ENCODE measurements at regions not wholly inside any gene's neighbourhood (a gene's known extent, or its start where the extent isn't known, plus 50 kb on each side); places are given as distances from the start of the nearest gene placed in this dataset.

GRCh38 chr14:41385797-41386196, 220.9 kb upstream of the LRFN5 start:
- TF ChIP-seq CTCF (conservative IDR thresholded peaks at IDR 0.05) (no peak), ZFX (IDR thresholded peaks at IDR 0.05) (no peak)
- no peak overlapping the region for H3K27ac ChIP-seq

- H3K27ac ChIP-seq, result no peak overlapping the region
- no peak for TF ChIP-seq ZFX (IDR thresholded peaks at IDR 0.05)
- TF ChIP-seq CTCF (conservative IDR thresholded peaks at IDR 0.05), result no peak
Observed at GRCh38 chr14:41380017-41380416, 226.7 kb upstream of the LRFN5 start.

- H3K27ac ChIP-seq, result no peak overlapping the region
- no peak for TF ChIP-seq CTCF (conservative IDR thresholded peaks at IDR 0.05)
- TF ChIP-seq ZFX (IDR thresholded peaks at IDR 0.05), result no peak
Observed at GRCh38 chr14:41378526-41378925, 228.2 kb upstream of the LRFN5 start.

GRCh38 chr14:41377932-41378331, 228.7 kb upstream of the LRFN5 start:
- no peak overlapping the region for H3K27ac ChIP-seq
- no peak for TF ChIP-seq ZFX (IDR thresholded peaks at IDR 0.05)
- no peak for TF ChIP-seq CTCF (conservative IDR thresholded peaks at IDR 0.05)

- no peak overlapping the region for H3K27ac ChIP-seq
- TF ChIP-seq CTCF (conservative IDR thresholded peaks at IDR 0.05), result no peak
Observed at GRCh38 chr14:41374092-41374491, 232.6 kb upstream of the LRFN5 start.

- no peak for TF ChIP-seq CTCF (conservative IDR thresholded peaks at IDR 0.05)
- TF ChIP-seq ZFX (IDR thresholded peaks at IDR 0.05), result no peak
- no peak overlapping the region for H3K27ac ChIP-seq
Observed at GRCh38 chr14:41362139-41362538, 244.5 kb upstream of the LRFN5 start.

- TF ChIP-seq ZFX (IDR thresholded peaks at IDR 0.05) (no peak), CTCF (conservative IDR thresholded peaks at IDR 0.05) (no peak)
- no peak overlapping the region for H3K27ac ChIP-seq
Observed at GRCh38 chr14:41360126-41360525, 246.6 kb upstream of the LRFN5 start.

Data from C4-2B (cell line).